ENCODE measurements at regions not wholly inside any gene's neighbourhood (a gene's known extent, or its start where the extent isn't known, plus 50 kb on each side); places are given as distances from the start of the nearest gene placed in this dataset.

DNA sequence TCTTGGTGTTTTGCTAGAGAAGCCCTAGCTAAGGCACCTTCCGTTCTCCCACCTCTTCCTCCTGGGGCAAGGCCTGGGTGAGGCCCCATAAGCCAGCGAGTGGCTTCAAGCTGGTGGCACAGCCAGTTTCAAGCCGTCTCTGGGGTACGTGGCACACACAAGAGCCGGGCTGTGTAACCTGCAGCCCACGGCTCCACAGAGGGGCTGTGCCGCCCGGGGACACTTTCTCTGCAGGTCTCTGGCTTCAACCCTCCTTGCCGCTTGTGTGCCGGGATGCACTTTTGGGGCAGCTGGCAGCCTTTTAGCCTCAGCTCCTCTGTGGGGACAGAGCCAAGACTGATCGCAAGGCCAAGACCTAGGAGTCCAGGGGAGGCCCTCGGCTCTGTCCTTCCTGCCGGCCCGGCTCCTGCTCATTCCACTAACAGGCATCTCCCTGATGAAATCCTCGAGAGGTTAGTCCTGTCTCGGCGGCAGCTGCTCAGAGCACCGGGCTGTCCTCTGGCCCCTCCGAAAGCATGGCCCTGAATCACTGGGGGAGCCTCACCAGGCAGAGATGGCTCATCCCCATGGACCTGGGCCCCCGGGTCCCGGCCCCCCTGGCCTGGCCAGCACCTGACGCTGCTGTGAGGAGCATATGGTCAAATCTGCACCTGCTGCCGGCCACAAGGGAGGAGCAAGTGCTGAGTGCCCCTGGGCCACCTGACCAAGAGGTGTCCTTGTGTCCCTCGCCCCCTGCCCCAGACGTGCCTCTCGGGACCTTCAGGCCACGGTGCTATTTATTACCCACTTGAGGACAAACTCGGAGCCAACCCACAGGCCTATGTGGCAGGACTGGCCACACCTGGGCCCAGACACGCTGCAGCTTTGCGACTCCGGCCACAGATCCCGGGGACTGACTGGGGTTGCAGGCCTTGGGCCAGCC, 98.5 kb downstream of the METRNL start:
- Mint-ChIP-seq H3K4me3 (no peak overlapping the region), H3K27me3 (ENCODE audit: low read depth, poor library complexity) (no peaks in the 10 kb centered on the region), H3K9me3 (no peaks in the 10 kb centered on the region), H3K27ac (no peak overlapping the region), H3K36me3 (ENCODE audit: low read depth) (no peaks in the 10 kb centered on the region), H3K4me1 (peaks cover 69% of the 10 kb centered on the region)
- peak; percentile 2 for DNase-seq
- TF ChIP-seq, protein P1, sequence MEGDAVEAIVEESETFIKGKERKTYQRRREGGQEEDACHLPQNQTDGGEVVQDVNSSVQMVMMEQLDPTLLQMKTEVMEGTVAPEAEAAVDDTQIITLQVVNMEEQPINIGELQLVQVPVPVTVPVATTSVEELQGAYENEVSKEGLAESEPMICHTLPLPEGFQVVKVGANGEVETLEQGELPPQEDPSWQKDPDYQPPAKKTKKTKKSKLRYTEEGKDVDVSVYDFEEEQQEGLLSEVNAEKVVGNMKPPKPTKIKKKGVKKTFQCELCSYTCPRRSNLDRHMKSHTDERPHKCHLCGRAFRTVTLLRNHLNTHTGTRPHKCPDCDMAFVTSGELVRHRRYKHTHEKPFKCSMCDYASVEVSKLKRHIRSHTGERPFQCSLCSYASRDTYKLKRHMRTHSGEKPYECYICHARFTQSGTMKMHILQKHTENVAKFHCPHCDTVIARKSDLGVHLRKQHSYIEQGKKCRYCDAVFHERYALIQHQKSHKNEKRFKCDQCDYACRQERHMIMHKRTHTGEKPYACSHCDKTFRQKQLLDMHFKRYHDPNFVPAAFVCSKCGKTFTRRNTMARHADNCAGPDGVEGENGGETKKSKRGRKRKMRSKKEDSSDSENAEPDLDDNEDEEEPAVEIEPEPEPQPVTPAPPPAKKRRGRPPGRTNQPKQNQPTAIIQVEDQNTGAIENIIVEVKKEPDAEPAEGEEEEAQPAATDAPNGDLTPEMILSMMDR (IDR thresholded peaks at IDR 0.05) = no peak

DNA sequence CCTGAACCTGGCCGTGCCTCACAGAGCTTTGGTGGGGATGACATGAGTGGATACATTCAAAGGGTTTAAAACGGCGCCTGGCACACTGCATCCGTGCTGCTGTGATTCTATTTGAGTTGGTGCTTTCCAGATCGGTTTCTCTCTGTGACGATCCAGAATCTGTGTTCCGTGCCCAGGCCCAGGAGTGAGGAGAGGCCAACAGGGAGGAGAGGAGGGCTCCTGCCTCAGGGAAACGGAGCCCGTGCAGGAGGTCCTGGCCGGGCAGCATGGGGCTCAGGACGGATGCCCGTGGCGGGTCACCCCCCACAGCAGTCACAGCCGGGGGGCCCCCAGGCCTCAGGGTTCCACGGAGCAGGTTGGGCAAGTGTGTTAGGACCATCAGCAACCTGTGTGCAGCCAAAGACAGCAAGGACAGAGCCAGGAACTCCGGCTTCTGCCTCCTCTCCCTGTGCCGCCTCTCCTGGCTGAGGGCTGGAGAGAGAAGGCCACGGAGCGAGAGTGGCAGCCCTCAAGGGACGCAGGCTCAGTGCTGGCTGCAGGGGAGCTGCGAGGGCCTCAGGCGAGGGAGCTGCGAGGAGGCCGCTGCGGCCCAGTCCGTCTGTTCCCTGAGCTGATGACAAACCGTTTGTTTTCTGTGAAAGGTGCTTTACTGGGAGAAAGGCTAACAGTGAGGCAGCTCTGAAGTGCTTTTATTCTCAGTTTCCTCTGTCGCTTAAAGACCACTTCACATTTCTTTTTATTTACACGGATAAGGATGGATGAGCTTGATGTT, 99.3 kb downstream of the METRNL start:
- Mint-ChIP-seq H3K9me3 (no peaks in the 10 kb centered on the region), H3K27ac (no peak overlapping the region), H3K36me3 (ENCODE audit: low read depth) (no peaks in the 10 kb centered on the region), H3K4me1 (peaks cover 73% of the 10 kb centered on the region), H3K27me3 (ENCODE audit: low read depth, poor library complexity) (peaks cover 4% of the 10 kb centered on the region), H3K4me3 (no peak overlapping the region)
- DNase-seq = peak; percentile 12
- TF ChIP-seq, protein P1 (IDR thresholded peaks at IDR 0.05) = no peak

DNA sequence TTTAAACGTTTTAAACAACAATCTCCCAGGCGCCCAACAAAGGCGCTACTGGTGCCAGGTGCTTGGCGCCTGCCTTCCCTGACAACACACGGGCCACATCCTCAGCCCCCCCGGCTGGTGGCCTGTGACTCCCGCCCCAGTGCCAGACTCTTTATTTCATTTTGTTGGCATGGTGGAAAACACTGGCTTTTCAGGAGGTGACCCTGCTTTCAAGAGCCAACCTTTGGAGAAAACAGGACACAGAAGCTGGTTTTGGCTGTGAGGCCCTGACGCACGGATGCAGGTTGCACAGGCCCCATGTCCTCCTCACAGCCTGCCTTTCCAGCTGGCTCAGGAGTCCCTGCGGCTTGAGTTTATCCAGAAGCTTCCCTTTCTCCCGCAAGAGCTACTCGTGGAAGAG, 100.0 kb downstream of the METRNL start:
- H3K4me1 Mint-ChIP-seq = peaks cover 69% of the 10 kb centered on the region
- DNase-seq = peak; percentile 0
- TF ChIP-seq, protein P1 (IDR thresholded peaks at IDR 0.05) = no peak
- peaks cover 4% of the 10 kb centered on the region for H3K27me3 Mint-ChIP-seq (ENCODE audit: low read depth, poor library complexity)
- H3K4me3 Mint-ChIP-seq = no peak overlapping the region
- H3K9me3 Mint-ChIP-seq = no peaks in the 10 kb centered on the region
- no peaks in the 10 kb centered on the region for H3K36me3 Mint-ChIP-seq (ENCODE audit: low read depth)
- no peak overlapping the region for H3K27ac Mint-ChIP-seq

DNA sequence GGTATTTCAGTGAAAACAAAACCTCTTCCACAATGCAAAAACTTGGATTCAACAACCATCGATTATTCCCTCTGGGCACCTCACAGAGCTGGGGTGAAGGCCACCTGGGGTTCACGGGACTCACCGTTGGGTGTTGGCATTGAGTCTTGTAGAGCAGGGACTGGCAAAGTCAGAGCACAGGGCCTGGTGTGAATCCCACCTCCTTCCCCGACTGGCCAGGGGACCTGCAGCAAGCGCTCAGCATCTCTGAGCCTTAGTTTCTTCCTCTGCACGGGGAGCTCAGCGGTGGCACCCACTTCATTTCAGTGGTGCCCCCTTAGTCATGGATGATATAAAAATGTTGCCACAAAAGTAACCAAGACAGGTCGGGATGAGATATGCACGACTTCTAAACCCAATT, 100.4 kb downstream of the METRNL start:
- Mint-ChIP-seq H3K9me3 (no peaks in the 10 kb centered on the region), H3K27me3 (ENCODE audit: low read depth, poor library complexity) (peaks cover 4% of the 10 kb centered on the region), H3K4me3 (no peak overlapping the region), H3K36me3 (ENCODE audit: low read depth) (no peaks in the 10 kb centered on the region), H3K27ac (peak overlapping the region; percentile 64), H3K4me1 (peaks cover 65% of the 10 kb centered on the region)
- peak; percentile 1 for DNase-seq
- TF ChIP-seq, protein P1 (IDR thresholded peaks at IDR 0.05) = no peak

DNA sequence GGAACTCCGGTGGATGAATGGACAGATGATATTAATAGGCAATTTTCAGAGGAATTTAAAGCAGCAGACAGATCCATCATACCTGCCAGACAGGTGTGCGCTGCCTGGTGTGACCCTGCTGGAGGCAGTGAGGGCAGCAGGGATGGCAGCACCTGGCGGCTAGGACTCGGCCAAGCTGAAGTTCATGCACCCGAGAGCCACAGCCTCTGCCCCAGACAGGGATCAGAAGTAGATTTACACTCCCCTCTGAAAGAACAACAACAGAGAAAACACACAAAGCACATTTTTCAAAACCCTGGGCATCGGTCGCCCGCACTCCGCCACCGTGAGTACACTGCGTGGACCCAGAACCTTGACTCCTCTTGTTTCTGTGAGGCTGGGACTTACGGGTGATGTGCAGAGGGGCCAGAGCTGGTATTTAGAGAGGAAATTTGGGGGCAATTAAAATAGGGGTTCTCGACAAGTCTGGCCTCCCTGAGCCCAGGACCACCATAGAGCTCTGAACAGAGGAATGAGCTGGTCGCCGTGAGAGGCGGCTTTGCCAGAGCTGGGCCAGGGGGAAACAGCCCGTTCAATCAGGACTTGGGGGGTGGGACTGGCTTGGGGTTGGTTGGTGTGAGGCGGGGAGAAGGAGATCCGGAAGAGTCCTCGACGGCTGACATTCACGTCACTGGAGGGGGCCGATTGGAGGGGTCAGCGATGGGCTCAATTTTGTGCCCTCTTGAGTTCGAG, 101.0 kb downstream of the METRNL start:
- Mint-ChIP-seq H3K4me1 (peaks cover 59% of the 10 kb centered on the region), H3K4me3 (no peak overlapping the region), H3K27ac (no peak overlapping the region), H3K9me3 (no peaks in the 10 kb centered on the region), H3K36me3 (ENCODE audit: low read depth) (no peaks in the 10 kb centered on the region), H3K27me3 (ENCODE audit: low read depth, poor library complexity) (peaks cover 4% of the 10 kb centered on the region)
- DNase-seq = peak; percentile 1
- TF ChIP-seq, protein P1 (IDR thresholded peaks at IDR 0.05) = no peak
